ENCODE measurements at regions not wholly inside any gene's neighbourhood (a gene's known extent, or its start where the extent isn't known, plus 50 kb on each side); places are given as distances from the start of the nearest gene placed in this dataset.

GRCh38 chr6:43858161-43859153 is 88.4 kb downstream of the VEGFA start:
- TF ChIP-seq CTCF (IDR thresholded peaks at IDR 0.05), result no peak
- no peak for TF ChIP-seq POLR2A (IDR thresholded peaks at IDR 0.05)
